WERI-Rb-1 (cell line): ENCODE measurements at regions not wholly inside any gene's neighbourhood (a gene's known extent, or its start where the extent isn't known, plus 50 kb on each side); places are given as distances from the start of the nearest gene placed in this dataset.

Experiments used
- DNase-seq: peaks from one replicate; pipeline ENCODE4 v3.0.0-alpha.2; 2020
- H3K27ac ChIP-seq: fragments of 250-450 bp; sonication (Bioruptor Pico); 2 replicates; pipeline ENCODE4 v1.5.1; 2020; ENCODE audit warnings: mild to moderate bottlenecking, moderate library complexity
- H3K27me3 ChIP-seq: fragments of 250-450 bp; sonication (Bioruptor Pico); 2 replicates; pipeline ENCODE4 v1.5.1; 2021; ENCODE audit warnings: mild to moderate bottlenecking, low read depth, moderate library complexity; ENCODE audit not compliant: insufficient read depth, severe bottlenecking
- H3K36me3 ChIP-seq: fragments of 250-450 bp; sonication (Bioruptor Pico); 2 replicates; pipeline ENCODE4 v1.5.1; 2020; ENCODE audit warnings: mild to moderate bottlenecking, moderate library complexity
- H3K4me3 ChIP-seq: 2 replicates; pipeline ENCODE4 v1.5.1; 2011; ENCODE audit warnings: low read depth, mild to moderate bottlenecking, control low read depth, low read length
- H3K9me3 ChIP-seq: fragments of 250-450 bp; sonication (Bioruptor Pico); 2 replicates; pipeline ENCODE4 v1.5.1; 2021; ENCODE audit warnings: mild to moderate bottlenecking, moderate library complexity; ENCODE audit not compliant: severe bottlenecking
- TF ChIP-seq, protein P1 (sequence below): IDR thresholded peaks from 2 replicates; pipeline ENCODE4 v1.5.1; 2011; ENCODE audit warnings: low read depth, mild to moderate bottlenecking, control low read depth, inconsistent platforms, low read length

DNA sequence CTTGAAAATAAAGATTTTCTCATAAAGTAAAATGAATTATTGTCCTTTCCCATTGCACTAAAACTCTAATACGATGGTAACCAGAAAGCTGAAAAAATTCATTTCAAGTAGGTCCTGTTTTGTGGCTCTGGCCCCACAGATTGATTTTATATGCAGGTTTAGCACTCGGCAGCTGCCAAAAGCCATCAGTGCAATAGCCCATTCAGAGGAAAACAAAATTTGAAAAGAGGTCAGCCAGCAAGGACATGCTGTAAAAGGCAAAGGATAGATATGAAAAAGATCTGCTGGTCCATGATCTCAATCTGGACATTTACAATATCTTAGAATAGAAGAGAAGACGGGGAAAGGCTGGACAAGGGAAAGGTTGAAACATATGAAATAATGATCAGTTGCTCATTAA is 414.8 kb upstream of the NOVA1 start:
- Histone ChIP-seq H3K27me3 (peaks cover 3% of the 10 kb centered on the region), H3K4me3 (no peak overlapping the region), H3K9me3 (no peaks in the 10 kb centered on the region), H3K36me3 (no peaks in the 10 kb centered on the region), H3K27ac (no peak overlapping the region)
- no peak for DNase-seq
- TF ChIP-seq, protein P1, sequence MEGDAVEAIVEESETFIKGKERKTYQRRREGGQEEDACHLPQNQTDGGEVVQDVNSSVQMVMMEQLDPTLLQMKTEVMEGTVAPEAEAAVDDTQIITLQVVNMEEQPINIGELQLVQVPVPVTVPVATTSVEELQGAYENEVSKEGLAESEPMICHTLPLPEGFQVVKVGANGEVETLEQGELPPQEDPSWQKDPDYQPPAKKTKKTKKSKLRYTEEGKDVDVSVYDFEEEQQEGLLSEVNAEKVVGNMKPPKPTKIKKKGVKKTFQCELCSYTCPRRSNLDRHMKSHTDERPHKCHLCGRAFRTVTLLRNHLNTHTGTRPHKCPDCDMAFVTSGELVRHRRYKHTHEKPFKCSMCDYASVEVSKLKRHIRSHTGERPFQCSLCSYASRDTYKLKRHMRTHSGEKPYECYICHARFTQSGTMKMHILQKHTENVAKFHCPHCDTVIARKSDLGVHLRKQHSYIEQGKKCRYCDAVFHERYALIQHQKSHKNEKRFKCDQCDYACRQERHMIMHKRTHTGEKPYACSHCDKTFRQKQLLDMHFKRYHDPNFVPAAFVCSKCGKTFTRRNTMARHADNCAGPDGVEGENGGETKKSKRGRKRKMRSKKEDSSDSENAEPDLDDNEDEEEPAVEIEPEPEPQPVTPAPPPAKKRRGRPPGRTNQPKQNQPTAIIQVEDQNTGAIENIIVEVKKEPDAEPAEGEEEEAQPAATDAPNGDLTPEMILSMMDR, result no peak

DNA sequence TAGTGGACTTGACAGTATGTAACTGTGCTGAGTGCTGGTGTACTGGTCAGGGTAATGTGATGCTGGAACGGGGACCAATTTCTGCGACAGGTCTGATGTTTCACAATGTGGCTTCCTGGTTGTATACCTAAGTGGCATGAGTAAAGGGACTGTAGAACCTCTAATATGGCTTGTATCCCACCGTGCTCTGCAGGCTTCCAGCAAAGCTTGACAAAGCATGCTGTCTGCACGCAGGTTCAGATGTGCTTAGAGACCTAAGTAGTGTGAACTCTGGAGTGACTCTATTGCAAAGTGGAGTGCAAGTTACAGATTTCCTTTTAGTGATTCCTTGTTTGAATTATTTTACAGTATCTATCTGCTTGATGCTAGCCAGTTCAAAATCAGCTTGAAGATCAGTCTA is 415.8 kb upstream of the NOVA1 start:
- no peak for DNase-seq

DNA sequence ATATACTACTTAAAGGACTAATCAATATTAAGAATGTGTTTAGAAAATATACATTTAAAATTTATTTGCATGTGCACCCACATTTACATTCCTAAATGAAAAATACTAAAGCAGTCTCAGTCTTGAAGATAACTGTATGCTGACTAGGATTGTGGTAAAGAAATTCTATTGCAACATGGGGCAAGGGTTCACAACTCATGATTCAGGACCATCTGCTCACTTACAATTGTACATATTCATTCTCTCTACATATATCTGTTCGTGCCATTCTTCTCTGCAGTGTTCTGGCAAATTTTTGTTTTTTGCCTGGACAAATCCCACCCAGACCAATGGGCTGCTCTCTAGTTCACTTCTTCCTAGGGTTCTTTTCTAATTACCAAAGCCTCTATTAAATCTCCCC is 417.2 kb upstream of the NOVA1 start:
- Histone ChIP-seq H3K27ac (no peak overlapping the region), H3K27me3 (peaks cover 3% of the 10 kb centered on the region), H3K36me3 (no peaks in the 10 kb centered on the region), H3K4me3 (no peak overlapping the region), H3K9me3 (no peaks in the 10 kb centered on the region)
- TF ChIP-seq, protein P1, result no peak
- no peak for DNase-seq

More for the DNA sequence above, 415.8 kb upstream of the NOVA1 start:
- TF ChIP-seq, protein P1, result no peak
- Histone ChIP-seq H3K36me3 (no peaks in the 10 kb centered on the region), H3K4me3 (no peak overlapping the region), H3K27me3 (peaks cover 3% of the 10 kb centered on the region), H3K9me3 (no peaks in the 10 kb centered on the region), H3K27ac (no peak overlapping the region)

GRCh38 chr14:27025648-27026047 is 427.8 kb upstream of the NOVA1 start:
- Histone ChIP-seq H3K36me3 (no peaks in the 10 kb centered on the region), H3K4me3 (no peak overlapping the region), H3K27me3 (no peaks in the 10 kb centered on the region), H3K9me3 (no peaks in the 10 kb centered on the region), H3K27ac (no peak overlapping the region)
- DNase-seq, result no peak
- TF ChIP-seq, protein P1, result no peak

DNA sequence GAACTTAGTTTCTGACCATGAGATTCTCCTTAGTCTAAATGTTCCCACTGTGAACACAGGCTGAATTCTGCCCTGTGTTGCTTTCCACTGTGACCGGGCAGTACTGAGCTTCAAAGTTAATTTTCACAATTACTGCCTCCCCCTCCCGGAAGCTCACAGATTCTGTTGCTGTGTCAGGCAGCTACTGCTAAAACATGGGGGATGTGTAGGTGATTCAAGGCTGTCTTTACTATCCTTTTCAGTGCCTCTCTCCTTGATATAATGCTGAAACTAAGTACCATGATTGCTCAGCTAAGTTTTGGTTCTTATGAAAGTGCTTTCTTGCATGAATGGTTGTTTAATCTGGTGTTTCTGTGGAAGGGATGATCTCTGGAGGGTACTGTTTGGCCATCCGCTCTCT is 428.3 kb upstream of the NOVA1 start:
- Histone ChIP-seq H3K9me3 (no peaks in the 10 kb centered on the region), H3K4me3 (no peak overlapping the region), H3K27me3 (no peaks in the 10 kb centered on the region), H3K27ac (no peak overlapping the region), H3K36me3 (no peaks in the 10 kb centered on the region)
- TF ChIP-seq, protein P1, result no peak
- no peak for DNase-seq

GRCh38 chr14:27040552-27040951 is 442.7 kb upstream of the NOVA1 start:
- no peak for DNase-seq
- H3K36me3 ChIP-seq, result no peaks in the 10 kb centered on the region

More at GRCh38 chr14:27040552-27040951, 442.7 kb upstream of the NOVA1 start:
- H3K27ac ChIP-seq, result no peak overlapping the region
- TF ChIP-seq, protein P1, result no peak
- peaks cover 8% of the 10 kb centered on the region for H3K27me3 ChIP-seq
- no peaks in the 10 kb centered on the region for H3K9me3 ChIP-seq
- H3K4me3 ChIP-seq, result no peak overlapping the region
